Esophagus mucosa (tissue), 1 donor: ENCODE measurements at regions not wholly inside any gene's neighbourhood (a gene's known extent, or its start where the extent isn't known, plus 50 kb on each side); places are given as distances from the start of the nearest gene placed in this dataset.

Experiments used
- ATAC-seq: fragments of 200-7000 bp; cut with Tn5 transposase; one replicate; pipeline ENCODE4 v1.9.1; 2020
- donor health status: DM: yes; HTN: yes; CAD: no.

DNA sequence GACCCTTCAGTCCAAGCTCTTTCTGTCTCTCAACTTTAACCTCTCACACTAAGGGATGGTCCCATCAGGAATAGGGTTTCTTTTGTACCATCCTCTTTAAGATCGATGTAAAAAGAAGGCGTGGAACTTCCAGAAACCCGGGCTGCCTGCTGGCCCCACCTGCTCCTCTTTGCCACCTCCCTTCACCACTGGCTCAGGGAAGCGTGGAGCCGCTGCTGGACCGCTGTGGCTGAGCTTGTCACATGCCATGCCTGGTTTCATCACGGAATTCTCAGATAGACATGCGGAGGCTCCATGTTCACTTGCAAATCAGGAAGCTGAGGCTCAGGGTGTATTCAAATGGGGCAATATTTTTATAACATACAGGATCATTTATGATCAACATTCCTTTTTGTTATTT is 399.7 kb downstream of the BRD1 start:
- no peak for ATAC-seq

DNA sequence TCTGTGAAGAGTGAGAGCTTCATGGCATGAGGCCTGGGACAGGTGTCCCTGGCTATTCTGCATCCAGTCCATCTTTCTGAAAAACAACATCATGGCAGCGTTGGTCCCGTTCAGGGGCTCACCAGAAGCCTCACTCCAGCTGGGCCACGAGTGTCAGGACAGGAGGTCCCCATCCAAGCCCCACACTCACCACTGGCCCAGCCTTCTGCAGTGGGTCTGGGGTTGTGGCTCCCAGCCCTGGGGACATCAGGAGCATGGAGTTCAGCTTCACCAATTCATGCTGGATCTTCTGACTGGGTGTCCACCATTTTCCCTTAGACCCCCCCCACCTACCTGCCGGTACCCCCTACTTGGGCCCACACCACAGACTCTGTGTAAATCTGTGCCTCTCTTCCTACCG is 400.3 kb downstream of the BRD1 start:
- ATAC-seq, result no peak

DNA sequence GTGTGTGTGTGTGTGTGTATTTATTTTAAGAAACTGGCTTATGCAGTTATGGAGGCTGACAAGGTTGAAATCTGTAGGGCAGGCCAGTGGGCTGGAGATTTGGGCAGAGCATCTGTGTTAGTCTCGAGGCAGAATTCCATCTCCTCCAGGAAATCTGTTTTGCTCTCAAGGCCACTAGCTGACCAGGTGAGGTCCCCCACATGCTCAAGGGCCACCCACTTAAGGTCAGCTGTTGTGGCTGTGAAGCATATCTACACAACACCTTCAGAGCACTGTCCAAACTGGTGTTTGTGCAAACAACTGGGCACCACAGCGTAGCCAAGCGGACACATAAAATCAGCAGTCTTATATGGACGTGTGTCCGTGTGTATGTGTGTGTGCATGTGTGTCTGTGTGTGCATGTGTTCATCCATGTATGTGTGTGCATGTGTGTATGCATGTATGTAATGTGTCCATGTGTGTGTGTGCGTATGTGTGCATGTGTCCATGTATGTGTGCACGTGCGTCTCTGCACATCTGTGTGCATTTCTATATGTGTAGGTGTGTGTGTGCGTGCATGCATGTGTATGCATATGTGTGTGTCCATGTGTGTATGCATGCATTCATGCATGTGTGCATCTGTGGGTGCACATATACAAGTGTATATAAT is 400.9 kb downstream of the BRD1 start:
- no peak for ATAC-seq

DNA sequence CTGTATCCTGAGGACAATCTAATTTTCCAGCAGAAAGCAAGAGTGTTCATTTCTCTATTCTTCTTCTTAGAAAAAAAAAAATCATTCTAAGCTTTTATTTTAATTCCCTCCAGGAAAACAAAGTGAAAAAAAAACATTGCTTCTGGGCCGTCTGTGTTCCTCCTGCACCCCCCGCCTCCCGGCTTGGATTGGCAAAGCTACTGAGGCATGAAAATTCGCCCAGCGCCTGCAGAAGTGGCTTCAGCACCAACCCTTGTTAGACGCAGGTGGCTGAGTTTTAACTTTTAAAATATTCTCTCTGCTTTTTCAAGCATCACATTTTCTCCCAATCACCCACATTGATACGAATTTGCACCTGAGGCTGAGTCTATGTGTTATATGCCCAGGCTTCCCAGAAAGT is 401.6 kb downstream of the BRD1 start:
- no peak for ATAC-seq

DNA sequence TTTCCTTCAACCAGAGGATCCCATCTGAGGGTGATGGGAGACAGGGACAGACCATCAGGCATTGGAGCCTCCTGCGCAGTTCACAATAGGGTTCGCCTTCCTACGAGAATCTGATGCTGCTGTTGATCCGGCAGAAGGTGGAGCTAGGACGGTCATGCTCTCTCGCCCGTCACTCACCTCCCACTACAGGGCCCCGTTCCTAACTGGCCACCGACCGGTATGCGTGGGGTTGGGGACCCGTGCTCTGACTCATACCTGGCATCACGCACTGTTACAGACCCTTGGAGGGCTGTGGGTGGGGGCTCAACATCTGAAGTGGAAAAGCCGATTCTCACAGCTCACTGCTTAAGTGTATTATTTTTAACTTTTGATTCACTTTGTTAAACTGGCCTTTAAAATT is 402.3 kb downstream of the BRD1 start:
- ATAC-seq, result no peak

DNA sequence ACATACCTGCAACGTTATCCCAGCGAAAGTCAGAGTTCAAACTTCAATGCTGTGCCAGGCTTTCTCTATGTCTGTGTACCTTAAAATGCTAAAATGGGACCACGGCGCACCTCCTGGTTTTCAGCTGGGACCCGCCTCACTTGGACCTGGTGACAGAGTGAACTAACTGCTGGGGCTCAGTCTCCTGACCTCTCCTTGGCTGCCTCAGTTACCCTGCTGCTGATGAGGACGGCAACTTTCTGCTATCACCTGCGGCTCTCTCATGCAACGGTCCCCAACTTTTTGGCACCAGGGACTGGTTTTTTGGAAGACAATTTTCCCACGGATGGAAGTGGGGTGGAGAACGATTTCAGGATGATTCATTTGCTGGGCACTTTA is 402.8 kb downstream of the BRD1 start:
- ATAC-seq, result no peak

DNA sequence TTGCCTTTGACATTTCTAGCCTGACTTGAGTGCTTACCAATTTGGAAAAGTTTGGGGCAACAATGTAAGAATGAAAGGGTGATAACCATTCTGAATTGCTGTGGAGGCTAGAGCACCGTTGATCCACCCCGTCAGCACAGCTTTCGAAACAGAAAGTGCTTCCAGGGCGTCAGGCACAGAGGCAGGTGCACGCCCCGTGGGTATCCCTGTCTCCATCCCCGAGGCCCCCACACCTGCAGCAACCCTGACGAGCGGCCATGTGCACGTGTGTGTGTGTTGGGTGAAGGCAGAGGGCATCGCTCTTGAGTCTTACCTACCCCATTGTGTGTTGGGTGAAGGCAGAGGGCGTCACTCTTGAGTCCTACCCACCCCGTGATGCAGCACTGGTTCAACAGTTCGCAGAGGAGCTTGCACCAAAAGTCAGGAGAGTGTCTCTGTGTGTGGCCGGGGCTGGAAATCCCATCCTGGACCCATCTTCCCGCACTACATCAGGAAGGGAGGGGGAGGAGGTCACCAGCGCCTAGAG is 404.5 kb downstream of the BRD1 start:
- ATAC-seq, result no peak

DNA sequence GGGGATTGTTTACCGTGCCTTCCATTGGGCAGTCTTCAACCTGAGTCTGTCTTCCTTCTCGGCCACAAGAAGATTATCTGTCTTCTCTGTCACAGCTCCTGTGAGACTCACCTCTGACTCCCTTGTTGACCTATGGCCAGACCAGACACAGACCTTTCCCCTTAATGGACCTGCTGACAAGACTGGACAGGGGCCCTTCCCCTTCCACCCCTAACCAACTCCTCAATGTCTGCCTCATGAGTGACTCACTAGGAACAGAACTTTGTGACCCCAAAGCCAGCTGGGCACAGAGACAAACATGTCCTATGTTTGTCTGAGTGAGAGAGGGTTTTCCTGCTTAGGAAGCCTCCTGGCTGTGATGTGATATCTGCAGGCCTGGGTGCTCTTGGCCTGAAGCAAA is 405.0 kb downstream of the BRD1 start:
- no peak for ATAC-seq

DNA sequence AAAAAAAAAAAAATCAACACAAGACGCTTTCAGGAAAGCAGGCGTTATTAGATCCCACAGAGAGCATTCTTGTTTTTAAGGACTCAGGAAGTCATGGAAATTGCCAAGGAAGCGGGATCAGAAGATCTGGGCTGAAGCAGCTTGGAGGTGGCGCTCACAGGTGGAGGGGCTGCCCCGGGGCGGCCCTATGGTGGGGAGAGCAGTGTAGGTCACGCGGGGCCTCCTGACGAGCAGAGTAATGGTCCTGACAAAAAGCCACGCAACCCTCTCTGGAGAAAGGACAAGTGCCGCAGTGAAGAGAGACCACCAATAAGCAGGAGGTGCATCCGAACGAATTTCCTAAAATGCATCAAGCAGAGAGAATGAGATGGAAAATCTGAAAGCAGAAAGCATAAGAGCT is 407.0 kb downstream of the BRD1 start:
- ATAC-seq, result no peak

DNA sequence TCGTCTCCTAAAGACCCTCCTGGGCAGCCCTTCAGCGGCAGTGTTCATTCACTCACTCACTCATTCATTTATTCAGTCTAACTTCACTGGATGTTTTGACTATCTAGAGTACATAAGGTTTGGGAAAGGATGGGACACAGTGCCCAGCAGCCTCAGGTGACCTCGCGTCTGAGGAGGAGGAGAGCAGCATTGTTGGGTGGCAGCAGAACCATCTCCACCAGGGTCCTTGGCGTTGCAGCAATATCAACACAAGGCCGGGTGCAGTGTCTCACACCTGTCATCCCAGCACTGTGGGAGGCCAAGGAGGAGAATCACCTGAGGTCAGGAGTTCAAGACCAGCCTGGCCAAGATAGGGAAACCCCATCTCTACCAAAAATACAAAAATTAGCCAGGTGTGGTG is 408.0 kb downstream of the BRD1 start:
- ATAC-seq, result no peak

DNA sequence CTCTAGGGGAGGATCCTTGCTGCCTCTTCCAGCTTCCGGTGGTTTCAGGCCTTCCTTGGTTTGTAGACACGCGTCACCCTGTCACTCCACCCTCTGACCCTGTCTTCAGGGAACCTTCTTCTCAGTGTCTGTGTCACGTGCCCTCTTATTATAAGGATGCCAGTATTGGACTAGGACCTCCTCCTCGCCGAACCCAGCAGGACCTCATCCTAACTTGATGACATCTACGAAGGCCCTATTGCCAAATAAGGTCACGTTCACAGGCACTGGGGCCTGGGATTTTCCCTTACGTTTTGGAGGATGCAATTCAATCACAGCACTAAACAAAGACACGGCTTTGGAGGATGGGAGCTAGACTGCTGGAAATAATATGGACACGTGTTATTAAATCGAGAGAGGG is 408.7 kb downstream of the BRD1 start:
- ATAC-seq, result no peak

DNA sequence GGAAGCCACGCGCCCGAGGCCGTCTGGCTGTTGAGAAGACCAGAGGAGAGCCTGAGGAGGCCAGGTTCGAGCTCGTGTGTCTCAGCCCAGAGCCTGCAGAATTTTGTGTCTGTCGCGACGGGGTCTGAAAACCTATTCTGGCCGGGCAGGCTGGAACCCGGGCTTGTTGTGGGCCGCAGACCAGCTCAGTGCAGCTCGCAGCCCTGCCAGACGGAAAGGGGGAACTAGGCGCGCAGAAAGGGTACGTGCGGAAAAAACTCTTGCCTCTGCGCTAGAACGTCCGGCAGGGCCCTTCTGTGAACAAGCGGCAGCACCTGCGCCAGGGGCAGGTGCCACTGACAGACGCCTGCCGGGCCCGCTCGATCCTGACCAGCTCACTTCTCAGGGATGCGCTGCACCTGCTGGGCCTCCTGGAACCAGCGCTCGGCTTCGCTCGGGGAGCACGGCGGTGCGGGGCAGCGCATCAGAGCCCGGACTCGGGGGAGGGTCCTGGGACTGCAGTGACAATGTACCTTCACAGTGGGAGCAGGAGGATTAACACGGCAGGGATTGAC is 409.3 kb downstream of the BRD1 start:
- no peak for ATAC-seq

DNA sequence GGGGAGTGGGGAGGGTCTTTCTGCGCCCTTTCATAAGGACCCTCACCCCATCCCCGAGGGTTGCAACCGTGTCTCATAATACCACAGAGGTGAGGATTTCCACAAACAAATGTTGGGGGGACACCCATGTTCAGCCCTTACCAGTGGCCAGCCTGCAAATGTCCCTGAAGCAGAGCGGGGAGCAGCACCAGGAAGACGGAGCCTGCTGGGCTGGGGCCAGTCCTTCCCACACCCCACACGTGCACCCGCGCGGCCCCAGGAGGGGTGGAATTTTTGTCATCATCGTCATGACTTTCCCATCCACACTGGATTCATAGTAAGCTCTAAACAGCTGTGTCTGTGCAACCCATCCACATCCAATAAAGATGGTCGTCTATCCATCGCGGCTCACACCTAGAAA is 409.8 kb downstream of the BRD1 start:
- ATAC-seq, result no peak

DNA sequence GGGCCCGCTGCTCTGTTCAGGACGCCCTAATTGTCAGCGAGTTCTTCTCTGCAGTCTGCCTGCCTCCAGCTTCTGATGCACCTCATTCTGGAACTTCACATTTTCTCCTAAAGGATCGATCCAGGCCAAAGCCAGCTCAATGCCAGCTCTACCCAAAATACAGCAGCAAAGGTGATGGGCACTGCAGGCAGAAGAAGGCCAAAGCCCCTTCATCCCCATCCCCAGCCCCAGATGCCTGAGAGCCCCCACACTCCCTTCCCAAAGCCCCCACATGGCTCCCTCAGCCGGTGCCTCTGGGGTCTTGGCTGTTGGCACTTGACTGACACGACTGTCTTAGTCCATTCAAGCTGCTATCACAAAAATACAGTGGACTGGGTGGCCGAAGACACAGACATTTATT is 410.3 kb downstream of the BRD1 start:
- ATAC-seq, result no peak

DNA sequence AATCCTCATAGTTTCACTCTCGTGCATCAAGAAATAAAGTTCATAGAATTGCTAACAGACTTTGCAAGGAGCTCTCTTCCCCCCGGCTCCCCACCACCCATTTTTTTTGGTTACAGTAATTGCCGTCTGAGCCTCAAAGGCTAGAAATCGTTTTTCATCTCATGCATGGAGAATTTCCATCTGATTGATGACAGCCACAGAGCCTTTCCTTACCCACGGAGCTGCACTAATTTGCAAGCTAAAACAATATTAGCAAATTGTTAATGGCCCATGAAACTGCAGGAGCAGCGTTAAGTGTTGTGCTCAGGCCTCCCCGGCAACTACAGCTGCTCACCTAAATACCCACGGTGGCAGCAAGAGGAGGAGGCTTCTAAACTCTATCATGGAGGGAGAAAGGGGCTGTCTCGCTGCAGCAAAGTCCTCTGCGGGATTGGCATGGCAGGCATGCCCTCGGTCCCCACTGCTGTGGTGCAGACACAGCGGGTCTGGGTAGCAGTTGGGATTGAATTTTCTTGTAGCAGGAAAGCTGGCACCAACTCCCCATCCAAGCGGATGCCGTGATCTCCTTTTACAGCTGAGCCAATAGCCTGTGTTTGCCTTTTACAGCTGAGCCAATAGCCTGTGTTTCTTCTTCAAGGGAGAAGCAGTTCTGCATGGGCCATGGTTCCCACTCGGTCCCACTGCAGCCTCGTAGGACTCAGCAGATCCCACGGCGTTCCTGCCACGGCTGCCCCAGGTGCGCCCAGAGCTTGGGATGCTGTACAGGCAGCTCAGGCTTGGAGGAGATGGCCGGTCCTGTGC is 412.3 kb downstream of the BRD1 start:
- ATAC-seq, result no peak

DNA sequence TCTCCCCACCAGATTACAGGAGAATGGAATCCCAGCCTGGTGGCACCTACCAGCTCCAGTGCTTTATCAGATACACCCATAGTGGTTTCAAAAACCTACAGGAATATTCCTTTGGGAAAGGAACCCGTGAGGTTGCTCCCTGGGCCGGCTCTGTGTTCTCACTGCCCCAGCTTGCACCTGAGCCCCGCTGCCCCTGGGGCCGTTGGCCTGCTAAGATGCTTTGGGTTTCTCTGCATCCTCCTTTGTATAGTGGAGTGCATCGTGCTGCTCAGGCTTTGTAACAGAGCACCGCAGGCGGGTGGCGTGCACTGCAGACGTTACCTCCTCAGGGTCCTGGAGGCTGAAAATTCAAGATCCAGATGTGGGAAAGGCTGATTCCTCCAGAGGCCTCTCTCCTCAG is 414.1 kb downstream of the BRD1 start:
- no peak for ATAC-seq

DNA sequence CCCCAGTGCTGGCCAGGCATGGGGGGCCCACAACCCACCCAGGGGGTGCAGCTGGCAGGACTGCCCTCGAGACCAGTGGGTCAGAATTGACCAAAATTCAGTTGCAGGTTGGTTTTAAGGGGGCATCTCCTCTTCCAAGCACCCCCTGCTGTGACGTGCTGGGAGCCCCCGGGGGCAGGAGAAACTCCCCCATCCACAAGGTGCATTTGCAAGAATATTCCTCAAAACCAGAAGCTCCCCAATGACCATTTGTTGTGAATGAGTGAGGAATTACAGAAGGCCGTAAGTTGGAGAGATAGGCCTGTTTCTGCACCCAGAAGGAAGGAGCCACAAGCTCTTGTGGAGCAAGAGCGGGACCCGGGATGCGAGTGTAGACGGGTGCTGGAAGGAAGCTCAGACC is 414.5 kb downstream of the BRD1 start:
- ATAC-seq, result no peak

DNA sequence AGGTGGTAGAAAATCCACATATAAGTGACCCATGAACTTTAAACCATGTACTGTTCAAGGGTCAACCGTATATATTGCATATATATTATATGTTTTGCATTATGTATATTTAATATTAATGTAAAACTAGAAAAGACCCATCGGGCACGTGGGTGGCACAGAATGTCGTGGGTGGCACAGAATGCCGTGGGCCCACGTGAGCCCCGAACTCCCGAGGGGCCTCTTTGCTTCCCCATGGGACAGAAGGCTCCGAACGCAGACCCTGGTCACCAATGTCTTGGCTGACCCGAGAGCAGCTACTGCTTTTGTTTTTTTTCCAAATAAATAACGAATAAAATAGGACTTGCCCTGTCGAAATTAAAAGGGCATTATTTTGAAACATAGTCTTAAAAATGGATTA is 415.4 kb downstream of the BRD1 start:
- no peak for ATAC-seq

DNA sequence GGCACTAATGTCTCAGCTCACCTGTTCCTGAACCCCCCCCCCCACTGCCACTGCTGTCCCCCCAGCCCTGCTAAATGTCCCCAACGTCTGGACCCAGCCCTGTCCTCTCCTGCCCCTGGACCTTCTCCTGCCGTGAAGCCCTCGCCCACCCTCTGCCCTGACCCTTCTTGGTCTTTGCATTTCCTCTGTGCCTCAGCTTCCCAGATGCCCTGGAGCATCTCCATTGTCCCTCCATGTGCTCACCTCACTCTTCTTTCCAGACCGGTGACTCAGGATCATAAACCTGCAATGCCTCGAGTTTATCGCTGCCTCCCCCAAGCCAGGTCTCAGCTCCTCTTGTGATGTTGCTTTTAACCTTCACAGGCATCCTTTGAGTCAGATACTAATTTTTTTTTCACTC is 416.4 kb downstream of the BRD1 start:
- no peak for ATAC-seq

DNA sequence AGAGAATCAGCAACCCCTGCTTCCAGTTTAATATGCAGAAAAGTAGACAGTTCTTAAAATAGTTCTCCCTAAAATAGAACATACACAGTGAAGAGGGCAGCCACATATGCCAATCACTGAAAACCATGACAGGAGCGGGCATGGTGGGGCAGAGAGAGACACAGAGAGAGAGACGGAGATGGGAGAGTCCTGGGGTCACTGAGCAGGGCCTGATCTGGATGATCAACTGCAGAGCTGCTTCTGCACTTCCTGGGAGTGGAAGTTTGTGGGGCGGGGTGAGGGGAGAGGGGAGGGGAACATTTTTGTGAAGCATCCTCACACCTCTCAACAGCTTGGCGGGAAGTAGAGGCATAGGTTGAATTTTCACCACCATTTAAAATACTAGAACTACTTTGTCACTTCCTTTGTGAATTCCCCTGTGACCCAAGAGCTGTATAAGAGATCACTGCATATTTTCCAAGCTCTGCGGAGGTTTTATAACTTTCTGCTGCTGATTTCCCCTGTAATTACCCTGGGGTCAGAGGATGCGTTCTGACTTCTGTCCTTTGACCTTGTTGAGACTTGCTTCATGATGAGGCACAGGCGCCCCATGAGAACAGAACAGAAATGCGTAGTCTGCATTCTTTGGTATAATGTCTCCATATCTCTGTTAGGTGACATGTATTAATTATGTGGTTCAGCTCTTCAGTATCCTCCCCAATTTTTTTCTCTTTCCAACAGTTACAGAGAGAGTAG is 419.4 kb downstream of the BRD1 start:
- no peak for ATAC-seq

DNA sequence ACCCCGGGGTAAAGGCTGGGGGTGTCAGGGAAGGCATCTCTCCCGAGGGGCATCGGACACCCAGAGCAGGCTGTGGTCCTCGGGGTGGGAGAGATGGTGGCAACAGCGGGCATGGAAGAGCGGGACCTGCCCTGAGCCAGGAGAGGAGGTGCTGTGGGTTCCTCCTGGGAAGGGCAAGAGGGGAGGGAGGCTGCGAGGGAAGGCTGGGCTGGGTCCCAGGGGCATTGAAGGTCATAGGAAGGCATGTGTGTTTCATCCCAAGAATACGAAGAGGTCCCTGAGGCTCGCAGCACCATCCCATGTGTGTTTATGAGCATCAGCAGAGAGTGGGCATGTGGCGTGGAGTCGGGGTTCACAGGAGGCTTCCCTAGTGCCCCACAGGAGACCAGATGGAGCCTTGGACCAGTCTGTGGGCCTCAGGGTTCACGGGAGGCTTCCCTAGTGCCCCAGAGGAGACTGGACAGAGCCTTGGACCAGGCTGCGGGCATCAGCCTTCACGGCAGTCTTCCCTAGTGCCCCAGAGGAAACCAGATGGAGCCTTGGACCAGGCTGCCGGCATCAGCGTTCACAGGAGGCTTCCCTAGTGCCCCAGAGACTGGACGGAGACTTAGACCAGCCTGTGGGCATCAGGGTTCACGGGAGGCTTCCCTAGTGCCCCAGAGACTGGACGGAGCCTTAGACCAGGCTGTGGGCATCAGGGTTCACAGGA is 420.6 kb downstream of the BRD1 start:
- no peak for ATAC-seq

DNA sequence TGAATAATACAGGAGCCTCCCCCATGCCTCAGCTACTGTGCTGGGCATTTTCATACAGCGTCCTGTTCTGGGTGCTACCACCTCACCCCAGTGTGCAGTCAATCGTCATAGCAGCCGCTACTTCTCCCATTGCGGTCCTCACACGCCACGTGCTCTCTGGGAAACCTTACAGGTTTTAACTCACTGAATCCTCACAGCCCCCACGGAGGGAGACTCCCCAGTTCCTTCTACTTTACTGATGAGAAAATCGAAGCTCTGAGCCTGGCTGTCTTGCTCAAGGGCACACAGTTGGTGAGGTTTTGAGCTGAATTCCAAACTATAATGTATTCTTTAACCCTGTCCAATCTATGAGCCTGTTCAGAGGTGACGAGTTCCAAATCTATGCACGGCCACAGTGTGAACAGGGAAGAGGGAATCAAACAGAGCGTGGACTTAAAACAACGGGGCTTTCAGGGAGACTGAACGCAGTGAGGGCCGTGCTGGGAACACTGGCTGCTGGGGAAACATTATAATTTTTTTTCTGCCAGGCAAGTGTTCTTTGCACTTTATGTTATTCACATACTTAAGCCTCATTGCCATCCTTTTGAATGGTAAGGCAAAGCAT is 421.5 kb downstream of the BRD1 start:
- ATAC-seq, result no peak
